ENCODE measurements at regions not wholly inside any gene's neighbourhood (a gene's known extent, or its start where the extent isn't known, plus 50 kb on each side); places are given as distances from the start of the nearest gene placed in this dataset.
A peak's percentile ranks its signal among the peaks of the same experiment; 100 is the strongest.

DNA sequence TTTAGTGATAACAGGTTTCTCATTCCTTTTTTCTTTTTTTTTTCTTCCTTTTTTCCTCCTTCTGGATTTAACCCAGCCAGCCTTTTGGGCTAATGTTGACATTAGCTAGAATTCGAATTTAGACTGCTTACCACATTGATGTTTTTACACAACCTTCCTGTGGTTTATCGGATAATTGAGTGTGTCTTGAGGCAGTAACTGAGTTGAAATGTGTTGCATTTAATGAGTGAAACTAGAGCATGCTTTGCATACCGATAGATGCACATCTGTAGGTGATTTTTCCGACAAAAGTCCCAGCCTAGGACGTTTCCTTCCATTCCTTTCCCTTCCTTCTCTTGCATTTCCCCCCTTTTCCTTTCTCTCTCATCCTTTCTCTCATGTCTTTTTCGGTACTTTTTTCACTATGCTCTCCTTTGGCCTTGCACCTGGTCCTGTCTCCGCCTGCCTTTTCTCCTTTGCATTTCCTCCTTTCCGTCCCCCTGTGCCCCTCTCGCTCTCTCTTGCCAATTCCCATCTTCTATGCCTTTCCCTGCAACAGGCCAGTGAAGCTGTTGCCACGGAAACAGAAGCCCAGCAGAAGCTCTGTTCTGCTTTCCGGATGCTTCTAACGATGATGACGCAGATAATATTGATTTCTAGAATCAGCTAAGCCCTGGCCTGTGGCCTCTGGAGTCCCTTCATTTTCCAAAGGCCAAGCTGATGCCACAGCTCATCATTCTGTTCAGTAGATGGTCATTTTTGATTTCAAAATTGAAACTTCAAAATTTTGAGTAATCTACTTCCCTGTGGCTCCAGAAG lies 76.1 kb downstream of the SLC25A47 start:
- DNase-seq (ENCODE audit: low spot score): no peak

- DNase-seq (ENCODE audit: low spot score): no peak
Observed at GRCh38 chr14:100400115-100400514, 77.0 kb downstream of the SLC25A47 start.

DNA sequence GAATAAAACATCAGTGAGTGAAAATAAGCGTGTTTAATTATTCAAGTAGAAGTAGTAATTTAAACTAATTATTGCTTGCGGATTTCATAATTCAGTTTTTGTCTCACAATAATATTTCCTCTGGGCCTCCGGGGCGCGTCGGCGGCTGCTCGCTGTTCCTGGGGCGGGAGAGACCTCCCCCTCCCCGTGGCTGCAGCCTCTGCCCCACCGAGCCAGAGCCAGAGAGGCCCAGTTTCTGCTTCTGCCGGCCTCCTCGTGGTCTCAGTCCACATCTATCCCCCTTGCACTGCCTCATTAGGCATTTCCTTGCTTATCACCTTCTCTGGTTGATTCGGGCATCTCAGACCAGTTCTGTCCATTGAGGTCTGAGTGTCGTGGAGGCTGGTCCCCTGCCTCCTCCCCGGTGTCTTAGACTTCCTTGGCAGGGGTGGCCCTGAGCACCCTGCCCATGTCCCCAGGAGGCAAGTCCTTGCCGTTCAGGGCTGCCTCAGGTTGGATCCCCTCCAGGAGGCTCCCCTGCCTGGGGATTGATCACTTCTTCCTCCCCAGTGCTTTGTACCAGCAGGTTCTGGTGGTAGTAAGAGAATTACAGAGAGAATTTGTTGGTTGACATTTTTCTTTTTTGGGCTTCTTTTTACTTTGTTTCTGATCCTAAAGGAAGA lies 78.0 kb downstream of the SLC25A47 start:
- no peak for DNase-seq (ENCODE audit: low spot score)

DNA sequence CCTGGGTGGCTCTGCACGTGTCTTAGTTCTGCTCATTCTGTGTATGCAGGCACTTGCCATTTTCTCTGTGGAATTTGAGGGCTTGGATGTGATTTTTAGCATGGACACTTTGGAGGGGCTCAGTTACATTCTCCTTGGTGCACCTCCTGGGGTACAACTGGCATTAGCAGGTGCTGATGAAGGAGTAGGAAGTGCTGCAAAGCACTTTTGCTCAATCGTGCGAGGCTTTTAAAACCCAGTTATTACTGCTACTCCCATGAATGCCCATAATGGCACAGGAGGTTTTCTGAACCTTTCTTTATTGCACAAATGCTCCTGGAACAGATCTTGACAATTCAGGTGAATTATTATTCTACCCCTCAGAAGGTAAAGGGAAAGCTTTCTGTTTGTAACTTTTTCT lies 78.7 kb downstream of the SLC25A47 start:
- no peak for DNase-seq (ENCODE audit: low spot score)

- DNase-seq (ENCODE audit: low spot score): no peak
Observed at GRCh38 chr14:100402631-100403030, 79.5 kb downstream of the SLC25A47 start.

GRCh38 chr14:100403105-100403504 lies 80.0 kb downstream of the SLC25A47 start:
- no peak for DNase-seq (ENCODE audit: low spot score)

DNA sequence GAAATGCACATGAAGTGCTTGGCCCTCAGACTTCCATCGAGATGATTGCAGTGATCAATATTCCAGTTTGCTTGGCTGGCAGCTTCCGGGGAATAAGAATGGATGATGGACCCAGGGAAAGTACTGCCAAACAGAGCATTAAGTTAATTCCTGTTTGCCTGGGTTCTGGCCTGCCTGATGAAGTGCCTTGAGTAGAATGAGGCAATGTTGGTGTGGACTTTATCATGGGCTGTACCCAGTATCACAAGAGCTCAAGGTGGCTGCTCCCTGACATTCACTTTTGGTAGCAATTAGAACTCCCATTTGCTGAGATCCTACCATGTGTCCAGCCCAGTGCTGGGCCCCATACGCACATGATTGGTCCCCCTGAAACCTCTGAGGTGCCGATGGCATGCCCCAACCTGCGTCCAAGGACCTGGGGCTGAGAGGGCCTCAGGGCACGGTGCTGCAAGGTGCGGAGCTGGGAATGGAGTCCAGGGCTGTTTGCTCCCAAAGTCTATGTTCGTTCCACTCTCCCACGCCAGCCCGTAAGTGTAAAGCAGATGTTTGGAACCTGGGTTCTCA lies 80.7 kb downstream of the SLC25A47 start:
- no peak for DNase-seq (ENCODE audit: low spot score)

GRCh38 chr14:100404419-100404818 lies 81.3 kb downstream of the SLC25A47 start:
- no peak for DNase-seq (ENCODE audit: low spot score)

GRCh38 chr14:100405760-100406455 lies 82.8 kb downstream of the SLC25A47 start:
- DNase-seq (ENCODE audit: low spot score): no peak

DNA sequence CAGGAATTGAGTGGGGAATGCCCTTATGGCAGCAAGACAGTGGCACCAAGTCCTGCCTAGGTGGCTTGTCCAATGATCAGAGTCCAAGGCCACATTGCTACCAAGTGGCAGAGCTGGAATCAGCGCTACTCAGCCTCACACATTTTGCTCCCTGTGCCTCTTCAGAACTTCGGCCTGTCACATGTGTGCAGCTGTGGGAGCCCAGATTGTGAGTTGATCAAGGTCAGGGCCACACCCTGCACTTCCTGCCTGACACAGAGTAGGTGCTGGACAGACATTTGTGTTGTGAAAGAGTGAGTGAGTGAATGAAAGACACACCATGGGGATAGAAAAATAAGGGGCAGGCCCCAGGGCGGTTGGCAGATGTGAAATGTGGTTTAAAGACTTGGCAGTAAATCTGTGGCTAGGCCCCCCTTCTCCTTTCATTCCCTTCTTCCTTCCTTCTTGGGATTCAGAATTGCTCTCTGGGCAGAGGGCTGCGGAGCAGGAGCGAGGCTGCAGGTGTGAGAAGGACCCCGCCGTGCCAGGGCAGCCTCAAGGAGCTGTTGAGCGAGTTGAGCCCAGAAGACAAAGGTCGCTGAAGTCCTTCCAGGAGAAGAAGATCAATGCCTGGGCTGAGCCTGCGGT lies 83.5 kb downstream of the SLC25A47 start:
- DNase-seq (ENCODE audit: low spot score): no peak

DNA sequence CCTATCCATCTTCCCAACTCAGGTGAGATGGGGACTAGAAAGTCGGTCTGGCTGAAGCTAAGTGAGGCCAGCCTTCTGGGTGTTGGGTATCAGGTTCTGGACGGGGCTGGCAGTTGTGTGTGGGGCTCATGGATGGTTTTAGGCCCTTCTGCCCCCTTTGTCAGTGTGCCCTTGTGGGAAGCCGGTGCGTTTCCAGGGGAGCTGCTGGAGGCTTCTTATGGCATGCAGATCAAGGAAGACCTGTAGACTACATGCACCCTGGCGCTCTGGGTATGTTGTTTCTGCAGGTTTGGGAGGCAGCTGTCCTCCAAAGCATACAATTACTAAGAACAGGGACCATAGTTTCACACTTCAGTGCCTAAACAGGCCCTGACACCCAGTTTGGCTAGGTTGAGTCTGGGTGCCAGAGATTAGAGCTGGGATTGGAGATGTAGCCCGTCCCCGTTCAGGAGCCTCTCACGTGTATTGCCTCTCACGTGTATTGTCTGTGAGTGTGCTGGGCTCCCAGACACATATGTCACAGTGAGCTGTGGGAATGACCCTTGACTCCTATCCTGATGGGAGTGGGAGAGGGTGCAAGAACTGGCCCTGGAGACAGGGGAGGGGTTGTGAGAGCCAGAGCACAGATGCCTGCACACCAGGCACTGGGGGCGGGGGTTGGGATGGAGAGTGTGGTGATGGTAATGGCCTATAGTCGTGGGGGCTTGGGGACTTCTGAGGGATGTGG lies 84.4 kb downstream of the SLC25A47 start:
- DNase-seq (ENCODE audit: low spot score): no peak

DNA sequence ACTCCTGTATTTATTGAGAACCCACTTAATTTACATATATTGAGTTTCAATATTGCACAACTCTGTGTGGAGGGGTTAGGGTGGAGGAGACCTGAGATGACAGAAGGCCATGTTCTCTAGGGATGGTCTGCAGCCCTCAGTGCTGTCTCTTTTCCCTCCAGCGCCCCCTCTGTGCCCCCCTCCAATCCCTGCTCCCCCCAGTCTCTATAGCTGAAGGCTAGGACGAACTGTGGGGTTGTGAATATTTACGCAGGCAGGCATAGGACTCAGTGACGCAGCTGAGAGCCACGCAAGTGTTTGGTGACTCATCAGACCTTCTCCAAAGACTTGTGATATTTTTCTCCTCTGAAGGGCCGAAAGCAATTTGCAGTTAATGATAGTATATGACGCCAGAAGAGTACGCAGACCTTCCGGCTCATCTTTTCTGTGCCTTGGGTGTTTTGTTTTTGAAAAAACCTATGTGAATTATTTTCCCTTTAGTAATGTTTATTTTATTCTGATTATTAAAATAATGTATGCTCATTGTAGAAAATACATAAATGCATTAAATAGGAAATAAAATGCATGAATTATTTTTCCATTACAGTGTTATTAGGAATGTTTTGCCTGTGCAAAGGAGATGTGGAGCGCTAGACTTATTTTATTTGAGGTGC lies 85.3 kb downstream of the SLC25A47 start:
- no peak for DNase-seq (ENCODE audit: low spot score)

- no peak for DNase-seq (ENCODE audit: low spot score)
Observed at GRCh38 chr14:100409003-100409360, 85.8 kb downstream of the SLC25A47 start.

DNA sequence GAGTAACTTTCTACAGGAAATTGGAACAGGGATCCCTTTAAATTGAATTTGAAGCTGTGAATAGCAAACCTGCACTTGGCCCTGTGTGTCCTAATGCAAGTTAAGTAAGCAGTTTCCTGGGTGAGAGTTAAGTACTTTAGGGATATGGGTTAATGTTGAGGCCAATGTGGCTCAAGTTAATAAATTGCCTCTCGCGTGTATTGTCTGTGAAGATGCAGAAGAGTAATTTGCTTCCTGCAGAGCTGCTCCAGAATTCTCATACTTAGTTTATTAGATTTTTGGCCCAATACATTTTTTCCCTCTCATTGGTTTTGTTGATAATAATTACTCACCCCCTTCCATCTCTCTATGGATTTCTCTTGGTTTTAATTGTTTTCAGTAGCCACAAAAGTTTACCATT lies 86.5 kb downstream of the SLC25A47 start:
- DNase-seq (ENCODE audit: low spot score): no peak

DNA sequence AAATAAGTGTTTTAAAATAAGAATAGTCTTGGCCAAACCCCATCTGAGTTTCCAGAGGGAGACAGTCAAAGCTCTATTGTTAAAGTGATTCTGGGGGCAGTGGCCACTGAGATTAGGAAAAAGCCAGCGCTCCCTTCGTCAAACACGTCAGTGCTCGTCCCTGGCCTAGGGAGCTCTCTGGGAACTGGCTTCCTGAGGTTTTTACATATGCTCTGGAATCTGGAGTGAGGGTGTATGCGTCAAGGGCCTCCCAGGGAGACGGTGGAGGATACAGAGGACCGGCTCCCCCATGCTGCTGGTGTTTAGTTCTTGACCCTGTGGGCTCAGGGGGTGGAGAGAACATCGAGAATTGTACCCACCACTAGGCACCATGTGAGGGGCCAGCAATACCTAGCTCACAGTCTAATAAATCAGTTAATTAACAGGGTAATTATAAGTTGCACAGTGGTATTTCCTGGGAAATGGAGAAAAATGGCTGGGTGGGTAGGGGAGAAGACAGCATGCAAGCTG lies 87.0 kb downstream of the SLC25A47 start:
- DNase-seq (ENCODE audit: low spot score): no peak

DNA sequence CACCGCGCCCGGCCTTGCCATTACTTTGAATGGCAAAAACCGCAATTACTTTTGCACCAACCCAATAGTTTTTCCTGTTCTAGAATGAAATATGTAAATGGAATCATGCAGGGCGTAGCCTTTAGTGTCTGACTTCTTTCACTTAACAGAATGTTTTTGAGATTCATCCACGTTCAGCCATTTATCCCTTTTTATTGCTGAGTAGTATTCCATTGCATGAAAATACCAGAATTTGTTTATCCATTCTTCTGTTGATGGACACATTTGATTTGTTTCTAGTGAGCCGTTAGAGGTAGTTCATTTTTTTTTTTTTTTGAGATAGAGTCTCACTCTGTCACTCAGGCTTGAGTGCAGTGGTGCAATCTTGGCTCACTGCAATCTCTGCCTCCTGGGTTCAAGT lies 90.6 kb downstream of the SLC25A47 start:
- no peak for DNase-seq (ENCODE audit: low spot score)

DNA sequence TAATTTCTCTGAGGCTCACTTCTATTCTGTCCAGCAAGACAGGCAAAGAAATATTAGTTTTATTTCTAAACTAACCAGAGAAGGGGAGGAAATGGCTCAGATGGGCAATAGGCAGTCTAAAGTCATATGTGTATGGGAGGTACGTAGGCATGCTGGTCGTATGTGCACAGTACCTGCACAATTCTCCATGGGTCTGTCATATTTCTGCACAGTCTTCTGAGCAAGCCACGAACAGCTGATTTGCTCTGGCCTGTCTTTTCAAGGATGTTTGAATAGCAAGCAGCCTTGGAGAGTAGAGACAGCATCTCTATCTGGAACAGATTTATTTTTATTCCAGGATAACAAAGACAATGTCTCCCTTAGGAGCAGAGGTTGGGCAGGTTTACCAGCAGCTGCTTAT lies 92.1 kb downstream of the SLC25A47 start:
- no peak for DNase-seq (ENCODE audit: low spot score)

- DNase-seq (ENCODE audit: low spot score): no peak
Observed at GRCh38 chr14:100416081-100416680, 93.0 kb downstream of the SLC25A47 start.

- DNase-seq (ENCODE audit: low spot score): peak; percentile 86
Observed at GRCh38 chr14:100416921-100417860, 94.1 kb downstream of the SLC25A47 start.

Data from SW480 (cell line).